ENCODE measurements at regions not wholly inside any gene's neighbourhood (a gene's known extent, or its start where the extent isn't known, plus 50 kb on each side); places are given as distances from the start of the nearest gene placed in this dataset.

- no peak for TF ChIP-seq CTCF (IDR thresholded peaks at IDR 0.05; ENCODE audit: control extremely low read depth in 1 of 3, insufficient read depth in 1 of 3, low read depth in 1 of 3, low read length in 3 of 3)
- no peak for TF ChIP-seq POLR2AphosphoS5 (IDR thresholded peaks at IDR 0.05; ENCODE audit: low read depth, low read length)
Observed at GRCh38 chr9:121550041-121550440, 50.4 kb upstream of the GGTA1 start.
